K562 (cell line): ENCODE measurements at regions not wholly inside any gene's neighbourhood (a gene's known extent, or its start where the extent isn't known, plus 50 kb on each side); places are given as distances from the start of the nearest gene placed in this dataset.

Source experiments
- ATAC-seq: fragments of 200-7000 bp; cut with Tn5 transposase; 3 replicates; pipeline ENCODE4 v1.9.1; 2020; ENCODE audit warnings: moderate library complexity
- BruUV-seq: library from RNA; stranded (reverse); fragments of 400-500 nt; replicated peaks from 2 replicates; lab custom pipeline; 2021; lab: Mats Ljungman, UMichigan
- CTCF ChIA-PET: fragments of 300-600 bp; formaldehyde crosslinking; extraction: SDS; loops from one replicate; lab custom pipeline; 2021; ENCODE audit warnings: low intra/inter-chr PET ratio; lab: Yijun Ruan, JAX
- POLR2A ChIA-PET: fragments of 300-600, 350-650 bp; sonication (Branson Sonifier 250); formaldehyde crosslinking; extraction: SDS; loops from one replicate; lab custom pipeline; 2021; ENCODE audit warnings: antibody characterized with exemption, inconsistent platforms; lab: Yijun Ruan, JAX
- DNase-seq, 4 experiments: peaks; one replicate each; pipeline versions ENCODE4 v3.0.0 to v3.0.0-alpha.2; 2011 to 2018; ENCODE audit warnings: low spot score in 3 of 4, mixed read lengths in 3 of 4; ENCODE audit errors: extremely low read depth in 1 of 4
- FAIRE-seq: peaks from 2 replicates; lab custom pipeline; 2011; peaks lifted over from hg19 to GRCh38; lab: Jason Lieb, UNC
- H2AFZ ChIP-seq: 2 replicates; pipeline ENCODE4 v1.6.0; 2011; ENCODE audit warnings: low read depth, low read length, control low read depth, inconsistent platforms
- H3K27ac ChIP-seq: fragments of 200-600 bp; 3 replicates; pipeline ENCODE4 v1.8.0; 2011; ENCODE audit warnings: low read depth, mild to moderate bottlenecking, control low read depth, inconsistent platforms, low read length, moderate library complexity, mixed read lengths; ENCODE audit errors: extremely low read depth
- H3K27me3 ChIP-seq, 2 experiments: fragments of 300-600 bp in 1 of 2; 2 replicates in 1 of 2; 3 replicates in 1 of 2; pipeline versions ENCODE4 v1.6.0 to v1.8.0; 2011; ENCODE audit warnings: inconsistent platforms in 2 of 2, low read length in 2 of 2, mild to moderate bottlenecking in 1 of 2, mixed read lengths in 1 of 2, moderate library complexity in 1 of 2; ENCODE audit not compliant: control insufficient read depth in 2 of 2, insufficient read depth in 2 of 2
- H3K36me3 ChIP-seq: fragments of 300-600 bp; 3 replicates; pipeline ENCODE4 v1.8.0; 2011; ENCODE audit warnings: mild to moderate bottlenecking, low read length, inconsistent platforms; ENCODE audit not compliant: control insufficient read depth, insufficient read depth
- H3K4me1 ChIP-seq, 2 experiments: fragments of 200-600 bp in 1 of 2; replicated peaks in 1 of 2; 2 replicates in 1 of 2; 3 replicates in 1 of 2; pipeline versions ENCODE4 v1.5.1 to v1.8.0; 2011; ENCODE audit warnings: inconsistent platforms in 2 of 2, low read length in 2 of 2, mild to moderate bottlenecking in 1 of 2, mixed read lengths in 1 of 2, moderate library complexity in 1 of 2; ENCODE audit not compliant: control insufficient read depth in 2 of 2, insufficient read depth in 2 of 2
- H3K4me2 ChIP-seq: 2 replicates; pipeline ENCODE4 v1.6.1; 2011; ENCODE audit warnings: low read length, control low read depth, inconsistent platforms, mixed read lengths; ENCODE audit not compliant: insufficient read depth
- H3K4me3 ChIP-seq: fragments of 200-600 bp; sonication (generic), shearing (Covaris generic); 2 replicates; pipeline ENCODE4 v1.5.1; 2016; ENCODE audit warnings: control low read depth, inconsistent platforms
- H3K79me2 ChIP-seq: fragments of 200-600 bp; 3 replicates; pipeline ENCODE4 v1.8.0; 2011; ENCODE audit warnings: low read length, inconsistent platforms; ENCODE audit not compliant: control insufficient read depth, insufficient read depth
- H3K9ac ChIP-seq, 2 experiments: 2 replicates each; pipeline versions ENCODE4 v1.6.0 to v1.6.1; 2011; ENCODE audit warnings: low read depth in 2 of 2, low read length in 2 of 2, control low read depth in 1 of 2, inconsistent platforms in 1 of 2, mild to moderate bottlenecking in 1 of 2, mixed read lengths in 1 of 2; ENCODE audit not compliant: insufficient read depth in 1 of 2
- H3K9me1 ChIP-seq: one replicate; pipeline ENCODE4 v1.6.0; 2011; ENCODE audit warnings: inconsistent platforms, mild to moderate bottlenecking, low read length, moderate library complexity; ENCODE audit not compliant: control insufficient read depth, insufficient read depth
- H3K9me3 ChIP-seq: replicated peaks from 2 replicates; pipeline ENCODE4 v1.5.1; 2011; ENCODE audit warnings: low read depth, low read length, inconsistent platforms; ENCODE audit not compliant: control insufficient read depth, insufficient read depth
- H4K20me1 ChIP-seq: replicated peaks from 2 replicates; pipeline ENCODE4 v1.6.1; 2011; ENCODE audit warnings: low read length, inconsistent platforms, mixed read lengths; ENCODE audit not compliant: control insufficient read depth, insufficient read depth
- MCM2 ChIP-seq: fragments of 450-650 bp; IDR thresholded peaks from 2 replicates; pipeline ENCODE4 v1.6.1; 2017; ENCODE audit warnings: low read depth, mild to moderate bottlenecking
- MXI1 ChIP-seq: IDR thresholded peaks from 2 replicates; pipeline ENCODE4 v1.6.1; 2011; ENCODE audit warnings: low read depth, mild to moderate bottlenecking, improper control_type of control experiment, low read length
- POLR3A ChIP-seq: IDR thresholded peaks from 2 replicates; pipeline ENCODE4 v1.6.1; 2011; ENCODE audit warnings: borderline replicate concordance, mild to moderate bottlenecking, moderate library complexity; ENCODE audit not compliant: insufficient read length, insufficient read depth; ENCODE audit errors: extremely low read depth
- TSC22D4 ChIP-seq: fragments of 450-650 bp; IDR thresholded peaks from 2 replicates; pipeline ENCODE4 v1.6.1; 2016; ENCODE audit warnings: missing genetic modification characterization, missing biosample characterization, control low read depth
- WGBS: fragments of 100-300 bp; shearing (Covaris generic); methylation state at CpG from one replicate; pipeline ENCODE4 v1.1.6; 2016; ENCODE audit warnings: low coverage, mixed read lengths; ENCODE audit not compliant: insufficient coverage; ENCODE audit errors: missing lambda C conversion rate; 5-methylcytosine and 5-hydroxymethylcytosine counted together
- in situ Hi-C: fragments of 300-500 bp; cut with MboI; formaldehyde crosslinking; loops from 4 replicates; pipeline ENCODE4 v1.15.0; 2018; ENCODE audit warnings: inconsistent platforms, mixed read lengths
- intact Hi-C: fragments of 100-400 bp; cut with micrococcal nuclease; formaldehyde crosslinking; loops from 2 replicates; pipeline ENCODE4 v1.14.2; 2022
- TF ChIP-seq, protein P1 (sequence below): conservative IDR thresholded peaks from 2 replicates; pipeline ENCODE4 v1.6.1; 2011; ENCODE audit warnings: low read depth, mild to moderate bottlenecking, low read length; ENCODE audit not compliant: control insufficient read depth

GRCh38 chr17:72031219-72031884 lies 89.5 kb upstream of the SOX9 start:
- no peak for FAIRE-seq
- ChIA-PET CTCF (no interaction called here), POLR2A (interaction anchor here (0.6 kb wide), 1 partner anchor 86 kb away, joined by 3 read pairs; no protein-coding TSS in a partner anchor)
- WGBS: 0% methylated on average over 8 of the region's 8 CpGs
- H3K9me3 ChIP-seq: no peaks in the 10 kb centered on the region; the same call in 1 of the 2 replicates
- DNase-seq: no peak
- no peaks in the 10 kb centered on the region for H3K4me1 ChIP-seq
- no TSS peak for BruUV-seq
- no peak for ATAC-seq
- H3K79me2 ChIP-seq: no peaks in the 10 kb centered on the region
- H3K27me3 ChIP-seq: no peaks in the 10 kb centered on the region
- in situ Hi-C loops: no loop called here
- no peaks in the 10 kb centered on the region for H3K36me3 ChIP-seq
- H3K27ac ChIP-seq: no peak overlapping the region
- no peak overlapping the region for H2AFZ ChIP-seq
- H3K4me2 ChIP-seq: no peak overlapping the region
- H4K20me1 ChIP-seq: no peaks in the 10 kb centered on the region
- no peak overlapping the region for H3K4me3 ChIP-seq
- no peak overlapping the region for H3K9ac ChIP-seq
- intact Hi-C loops: no loop called here
- no peak for TF ChIP-seq MXI1
- TF ChIP-seq TSC22D4 (tag): no peak
- no peak for TF ChIP-seq MCM2
- no peak for TF ChIP-seq POLR3A
- TF ChIP-seq, protein P1, sequence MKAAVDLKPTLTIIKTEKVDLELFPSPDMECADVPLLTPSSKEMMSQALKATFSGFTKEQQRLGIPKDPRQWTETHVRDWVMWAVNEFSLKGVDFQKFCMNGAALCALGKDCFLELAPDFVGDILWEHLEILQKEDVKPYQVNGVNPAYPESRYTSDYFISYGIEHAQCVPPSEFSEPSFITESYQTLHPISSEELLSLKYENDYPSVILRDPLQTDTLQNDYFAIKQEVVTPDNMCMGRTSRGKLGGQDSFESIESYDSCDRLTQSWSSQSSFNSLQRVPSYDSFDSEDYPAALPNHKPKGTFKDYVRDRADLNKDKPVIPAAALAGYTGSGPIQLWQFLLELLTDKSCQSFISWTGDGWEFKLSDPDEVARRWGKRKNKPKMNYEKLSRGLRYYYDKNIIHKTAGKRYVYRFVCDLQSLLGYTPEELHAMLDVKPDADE: no peak
- H3K9me1 ChIP-seq: no peaks in the 10 kb centered on the region
